ENCODE measurements at regions not wholly inside any gene's neighbourhood (a gene's known extent, or its start where the extent isn't known, plus 50 kb on each side); places are given as distances from the start of the nearest gene placed in this dataset.
A peak's percentile ranks its signal among the peaks of the same experiment; 100 is the strongest.

- Histone ChIP-seq H2BK5ac (ENCODE audit: low read length) (no peak overlapping the region), H3K18ac (ENCODE audit: low read length) (no peak overlapping the region), H3K4ac (ENCODE audit: low read length) (no peak overlapping the region), H4K8ac (ENCODE audit: low read depth, low read length) (no peak overlapping the region), H2AFZ (ENCODE audit: low read length) (no peak overlapping the region), H3K27me3 (ENCODE audit: control insufficient read depth in 3 of 3, insufficient read depth in 3 of 3, low read depth in 1 of 3, low read length in 3 of 3) (peaks cover 0 to 20% (median 0%) of the 10 kb centered on the region in 3 experiments), H3K14ac (ENCODE audit: low read length) (no peak overlapping the region), H2BK12ac (ENCODE audit: low read length) (no peak overlapping the region), H3K4me3 (ENCODE audit: low read length in 2 of 2) (no peak overlapping the region), H3K79me1 (ENCODE audit: low read depth, low read length) (no peaks in the 10 kb centered on the region), H3K27ac (replicated peaks; ENCODE audit: low read length) (no peak overlapping the region), H2BK15ac (ENCODE audit: low read length) (no peak overlapping the region), H3K4me1 (ENCODE audit: control insufficient read depth in 2 of 2, insufficient read depth in 1 of 2, low read depth in 1 of 2, low read length in 2 of 2) (peaks cover 7 to 11% of the 10 kb centered on the region in 2 donors), H3K36me3 (replicated peaks in 1 of 2; ENCODE audit: control insufficient read depth in 2 of 2, insufficient read depth in 2 of 2, low read length in 2 of 2) (no peaks in the 10 kb centered on the region), H3K9ac (ENCODE audit: low read depth, low read length, poor library complexity) (no peak overlapping the region), H2AK5ac (ENCODE audit: low read depth, low read length) (no peak overlapping the region), H3K23ac (ENCODE audit: low read depth, low read length, poor library complexity) (no peak overlapping the region), H3K9me3 (replicated peaks in 1 of 2; ENCODE audit: control insufficient read depth in 2 of 2, insufficient read depth in 1 of 2, low read depth in 1 of 2, low read length in 2 of 2) (no peaks in the 10 kb centered on the region), H4K91ac (ENCODE audit: low read depth, low read length, poor library complexity) (no peak overlapping the region), H2BK120ac (ENCODE audit: low read depth, low read length) (no peak overlapping the region), H3K4me2 (ENCODE audit: insufficient read depth, low read length, poor library complexity, severe bottlenecking) (no peak overlapping the region)
- DNase-seq (ENCODE audit: low spot score), result no peak
- no CpG with 5 or more reads among the region's 6 CpGs for WGBS, 2 donors (ENCODE audit: extremely low coverage in 2 of 2, insufficient read length in 2 of 2, insufficient replicate concordance in 1 of 2)
Measured at GRCh38 chr6:43880236-43881137, 110.5 kb downstream of the VEGFA start.

GRCh38 chr6:43879722-43880121, 109.7 kb downstream of the VEGFA start:
- H2AK5ac ChIP-seq (ENCODE audit: low read depth, low read length), result peak overlapping the region; percentile 38
- whole genome bisulfite sequencing, 2 donors (ENCODE audit: extremely low coverage in 2 of 2, insufficient read length in 2 of 2, insufficient replicate concordance in 1 of 2), result no CpG with 5 or more reads among the region's 4 CpGs

GRCh38 chr6:43878823-43879495, 108.9 kb downstream of the VEGFA start:
- Histone ChIP-seq H3K79me1 (ENCODE audit: low read depth, low read length) (no peaks in the 10 kb centered on the region), H4K91ac (ENCODE audit: low read depth, low read length, poor library complexity) (no peak overlapping the region), H2BK15ac (ENCODE audit: low read length) (peak overlapping the region; percentile 41), H3K36me3 (replicated peaks in 1 of 2; ENCODE audit: control insufficient read depth in 2 of 2, insufficient read depth in 2 of 2, low read length in 2 of 2) (no peaks in the 10 kb centered on the region), H3K23ac (ENCODE audit: low read depth, low read length, poor library complexity) (no peak overlapping the region), H3K9me3 (replicated peaks in 1 of 2; ENCODE audit: control insufficient read depth in 2 of 2, insufficient read depth in 1 of 2, low read depth in 1 of 2, low read length in 2 of 2) (no peaks in the 10 kb centered on the region), H3K27ac (replicated peaks; ENCODE audit: low read length) (no peak overlapping the region), H3K18ac (ENCODE audit: low read length) (peak overlapping the region; percentile 73), H2BK120ac (ENCODE audit: low read depth, low read length) (no peak overlapping the region), H2AK5ac (ENCODE audit: low read depth, low read length) (peak overlapping the region; percentile 54), H3K4me2 (ENCODE audit: insufficient read depth, low read length, poor library complexity, severe bottlenecking) (no peak overlapping the region), H3K14ac (ENCODE audit: low read length) (no peak overlapping the region), H3K27me3 (ENCODE audit: control insufficient read depth in 3 of 3, insufficient read depth in 3 of 3, low read depth in 1 of 3, low read length in 3 of 3) (peaks cover 0 to 17% (median 0%) of the 10 kb centered on the region in 3 experiments), H3K4me1 (ENCODE audit: control insufficient read depth in 2 of 2, insufficient read depth in 1 of 2, low read depth in 1 of 2, low read length in 2 of 2) (peaks cover 13 to 24% of the 10 kb centered on the region in 2 donors), H2AFZ (ENCODE audit: low read length) (peak overlapping the region; percentile 74), H3K4me3 (ENCODE audit: low read length in 2 of 2) (no peak overlapping the region), H2BK5ac (ENCODE audit: low read length) (no peak overlapping the region), H3K9ac (ENCODE audit: low read depth, low read length, poor library complexity) (peak overlapping the region; percentile 44), H3K4ac (ENCODE audit: low read length) (no peak overlapping the region), H4K8ac (ENCODE audit: low read depth, low read length) (no peak overlapping the region), H2BK12ac (ENCODE audit: low read length) (peak overlapping the region; percentile 98)
- no CpG with 5 or more reads among the region's 11 CpGs for WGBS, 2 donors (ENCODE audit: extremely low coverage in 2 of 2, insufficient read length in 2 of 2, insufficient replicate concordance in 1 of 2)
- DNase-seq (ENCODE audit: low spot score), result peak; percentile 47

More at GRCh38 chr6:43879722-43880121, 109.7 kb downstream of the VEGFA start:
- peak overlapping the region; percentile 73 for H3K18ac ChIP-seq (ENCODE audit: low read length)
- H3K36me3 ChIP-seq (replicated peaks in 1 of 2; ENCODE audit: control insufficient read depth in 2 of 2, insufficient read depth in 2 of 2, low read length in 2 of 2), result no peaks in the 10 kb centered on the region
- no peak overlapping the region for H3K4ac ChIP-seq (ENCODE audit: low read length)
- H3K4me2 ChIP-seq (ENCODE audit: insufficient read depth, low read length, poor library complexity, severe bottlenecking), result no peak overlapping the region
- H3K27me3 ChIP-seq (ENCODE audit: control insufficient read depth in 3 of 3, insufficient read depth in 3 of 3, low read depth in 1 of 3, low read length in 3 of 3), result peaks cover 0 to 17% (median 0%) of the 10 kb centered on the region in 3 experiments
- H3K9ac ChIP-seq (ENCODE audit: low read depth, low read length, poor library complexity), result no peak overlapping the region
- no peak overlapping the region for H2BK5ac ChIP-seq (ENCODE audit: low read length)
- H2BK12ac ChIP-seq (ENCODE audit: low read length), result no peak overlapping the region
- no peak overlapping the region for H3K4me3 ChIP-seq (ENCODE audit: low read length in 2 of 2)
- no peak overlapping the region for H2AFZ ChIP-seq (ENCODE audit: low read length)
- no peak for DNase-seq (ENCODE audit: low spot score)
- H4K91ac ChIP-seq (ENCODE audit: low read depth, low read length, poor library complexity), result no peak overlapping the region
- H3K27ac ChIP-seq (replicated peaks; ENCODE audit: low read length), result no peak overlapping the region
- no peak overlapping the region for H3K14ac ChIP-seq (ENCODE audit: low read length)
- no peak overlapping the region for H2BK120ac ChIP-seq (ENCODE audit: low read depth, low read length)
- no peak overlapping the region for H4K8ac ChIP-seq (ENCODE audit: low read depth, low read length)
- H3K9me3 ChIP-seq (replicated peaks in 1 of 2; ENCODE audit: control insufficient read depth in 2 of 2, insufficient read depth in 1 of 2, low read depth in 1 of 2, low read length in 2 of 2), result no peaks in the 10 kb centered on the region
- H3K79me1 ChIP-seq (ENCODE audit: low read depth, low read length), result no peaks in the 10 kb centered on the region
- H2BK15ac ChIP-seq (ENCODE audit: low read length), result peak overlapping the region; percentile 16
- no peak overlapping the region for H3K23ac ChIP-seq (ENCODE audit: low read depth, low read length, poor library complexity)
- H3K4me1 ChIP-seq (ENCODE audit: control insufficient read depth in 2 of 2, insufficient read depth in 1 of 2, low read depth in 1 of 2, low read length in 2 of 2), result peaks cover 7 to 16% of the 10 kb centered on the region in 2 donors

GRCh38 chr6:43878127-43878634, 108.2 kb downstream of the VEGFA start:
- H3K27ac ChIP-seq (replicated peaks; ENCODE audit: low read length), result no peak overlapping the region
- no peak overlapping the region for H3K4me2 ChIP-seq (ENCODE audit: insufficient read depth, low read length, poor library complexity, severe bottlenecking)
- no peak overlapping the region for H3K14ac ChIP-seq (ENCODE audit: low read length)
- H4K91ac ChIP-seq (ENCODE audit: low read depth, low read length, poor library complexity), result no peak overlapping the region
- H3K18ac ChIP-seq (ENCODE audit: low read length), result no peak overlapping the region
- peak overlapping the region; percentile 3 for H2BK15ac ChIP-seq (ENCODE audit: low read length)
- no peak overlapping the region for H3K4me3 ChIP-seq (ENCODE audit: low read length in 2 of 2)
- H3K79me1 ChIP-seq (ENCODE audit: low read depth, low read length), result no peaks in the 10 kb centered on the region
- H3K4me1 ChIP-seq (ENCODE audit: control insufficient read depth in 2 of 2, insufficient read depth in 1 of 2, low read depth in 1 of 2, low read length in 2 of 2), result peaks cover 13 to 24% of the 10 kb centered on the region in 2 donors
- peak overlapping the region; percentile 54 for H2AK5ac ChIP-seq (ENCODE audit: low read depth, low read length)
- H2BK120ac ChIP-seq (ENCODE audit: low read depth, low read length), result no peak overlapping the region
- no peak for DNase-seq (ENCODE audit: low spot score)
- H2BK12ac ChIP-seq (ENCODE audit: low read length), result no peak overlapping the region
- H3K4ac ChIP-seq (ENCODE audit: low read length), result no peak overlapping the region
- H2AFZ ChIP-seq (ENCODE audit: low read length), result peak overlapping the region; percentile 61
- no peak overlapping the region for H3K9ac ChIP-seq (ENCODE audit: low read depth, low read length, poor library complexity)
- no peaks in the 10 kb centered on the region for H3K36me3 ChIP-seq (replicated peaks in 1 of 2; ENCODE audit: control insufficient read depth in 2 of 2, insufficient read depth in 2 of 2, low read length in 2 of 2)
- H3K9me3 ChIP-seq (replicated peaks in 1 of 2; ENCODE audit: control insufficient read depth in 2 of 2, insufficient read depth in 1 of 2, low read depth in 1 of 2, low read length in 2 of 2), result no peaks in the 10 kb centered on the region
- H2BK5ac ChIP-seq (ENCODE audit: low read length), result no peak overlapping the region
- no CpG with 5 or more reads among the region's 8 CpGs for WGBS, 2 donors (ENCODE audit: extremely low coverage in 2 of 2, insufficient read length in 2 of 2, insufficient replicate concordance in 1 of 2)
- no peak overlapping the region for H4K8ac ChIP-seq (ENCODE audit: low read depth, low read length)
- peaks cover 0 to 17% (median 0%) of the 10 kb centered on the region in 3 experiments for H3K27me3 ChIP-seq (ENCODE audit: control insufficient read depth in 3 of 3, insufficient read depth in 3 of 3, low read depth in 1 of 3, low read length in 3 of 3)
- no peak overlapping the region for H3K23ac ChIP-seq (ENCODE audit: low read depth, low read length, poor library complexity)

Measured in neuronal stem cell (in vitro differentiated cells).